ENCODE measurements at regions not wholly inside any gene's neighbourhood (a gene's known extent, or its start where the extent isn't known, plus 50 kb on each side); places are given as distances from the start of the nearest gene placed in this dataset.

GRCh38 chrX:43380704-43381103, 275.4 kb upstream of the MAOA start:
- TF ChIP-seq, protein P1, sequence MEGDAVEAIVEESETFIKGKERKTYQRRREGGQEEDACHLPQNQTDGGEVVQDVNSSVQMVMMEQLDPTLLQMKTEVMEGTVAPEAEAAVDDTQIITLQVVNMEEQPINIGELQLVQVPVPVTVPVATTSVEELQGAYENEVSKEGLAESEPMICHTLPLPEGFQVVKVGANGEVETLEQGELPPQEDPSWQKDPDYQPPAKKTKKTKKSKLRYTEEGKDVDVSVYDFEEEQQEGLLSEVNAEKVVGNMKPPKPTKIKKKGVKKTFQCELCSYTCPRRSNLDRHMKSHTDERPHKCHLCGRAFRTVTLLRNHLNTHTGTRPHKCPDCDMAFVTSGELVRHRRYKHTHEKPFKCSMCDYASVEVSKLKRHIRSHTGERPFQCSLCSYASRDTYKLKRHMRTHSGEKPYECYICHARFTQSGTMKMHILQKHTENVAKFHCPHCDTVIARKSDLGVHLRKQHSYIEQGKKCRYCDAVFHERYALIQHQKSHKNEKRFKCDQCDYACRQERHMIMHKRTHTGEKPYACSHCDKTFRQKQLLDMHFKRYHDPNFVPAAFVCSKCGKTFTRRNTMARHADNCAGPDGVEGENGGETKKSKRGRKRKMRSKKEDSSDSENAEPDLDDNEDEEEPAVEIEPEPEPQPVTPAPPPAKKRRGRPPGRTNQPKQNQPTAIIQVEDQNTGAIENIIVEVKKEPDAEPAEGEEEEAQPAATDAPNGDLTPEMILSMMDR (IDR thresholded peaks at IDR 0.05; ENCODE audit: low read length): no peak
- TF ChIP-seq EZH2 (optimal IDR thresholded peaks at IDR 0.05; ENCODE audit: low read depth, low read length): no peak
- TF ChIP-seq EZH2phosphoT487 (IDR thresholded peaks at IDR 0.05; ENCODE audit: low read length): no peak
